WI38 (cell line): ENCODE measurements at regions not wholly inside any gene's neighbourhood (a gene's known extent, or its start where the extent isn't known, plus 50 kb on each side); places are given as distances from the start of the nearest gene placed in this dataset.
"Not testable (repeated sequence)": the region's sequence is repeated elsewhere in the genome, so short reads cannot be mapped to it uniquely, and the experiment has no call there.

Source experiments
- H3K4me3 ChIP-seq: 2 replicates; pipeline ENCODE4 v1.5.1; 2011; ENCODE audit warnings: low read depth, mild to moderate bottlenecking, control low read depth, low read length
- TF ChIP-seq, protein P1 (sequence below): IDR thresholded peaks from 2 replicates; pipeline ENCODE4 v1.5.1; 2012; ENCODE audit warnings: low read depth, mild to moderate bottlenecking, control low read depth, low read length

DNA sequence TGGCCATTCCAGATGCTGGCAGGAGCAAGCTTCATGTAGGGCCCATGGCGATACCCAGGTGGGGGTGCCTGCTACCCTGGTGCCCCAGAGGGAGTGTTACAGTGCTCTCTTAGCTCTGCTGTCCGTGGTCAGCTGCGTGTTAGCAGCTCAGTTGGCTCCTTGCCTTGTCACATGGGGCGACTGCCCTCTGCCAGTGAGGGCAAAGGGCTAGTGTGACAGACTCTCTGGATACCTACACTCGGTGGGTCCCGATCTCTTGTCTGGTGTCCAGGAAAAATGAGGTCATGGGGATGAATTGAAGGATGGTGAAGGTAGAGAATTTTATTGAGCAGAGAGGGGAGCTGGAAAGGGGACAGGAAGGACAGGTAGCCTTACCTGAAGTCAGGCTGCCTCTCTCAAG lies 152.2 kb downstream of the CYP26A1 start:
- TF ChIP-seq, protein P1, sequence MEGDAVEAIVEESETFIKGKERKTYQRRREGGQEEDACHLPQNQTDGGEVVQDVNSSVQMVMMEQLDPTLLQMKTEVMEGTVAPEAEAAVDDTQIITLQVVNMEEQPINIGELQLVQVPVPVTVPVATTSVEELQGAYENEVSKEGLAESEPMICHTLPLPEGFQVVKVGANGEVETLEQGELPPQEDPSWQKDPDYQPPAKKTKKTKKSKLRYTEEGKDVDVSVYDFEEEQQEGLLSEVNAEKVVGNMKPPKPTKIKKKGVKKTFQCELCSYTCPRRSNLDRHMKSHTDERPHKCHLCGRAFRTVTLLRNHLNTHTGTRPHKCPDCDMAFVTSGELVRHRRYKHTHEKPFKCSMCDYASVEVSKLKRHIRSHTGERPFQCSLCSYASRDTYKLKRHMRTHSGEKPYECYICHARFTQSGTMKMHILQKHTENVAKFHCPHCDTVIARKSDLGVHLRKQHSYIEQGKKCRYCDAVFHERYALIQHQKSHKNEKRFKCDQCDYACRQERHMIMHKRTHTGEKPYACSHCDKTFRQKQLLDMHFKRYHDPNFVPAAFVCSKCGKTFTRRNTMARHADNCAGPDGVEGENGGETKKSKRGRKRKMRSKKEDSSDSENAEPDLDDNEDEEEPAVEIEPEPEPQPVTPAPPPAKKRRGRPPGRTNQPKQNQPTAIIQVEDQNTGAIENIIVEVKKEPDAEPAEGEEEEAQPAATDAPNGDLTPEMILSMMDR = no peak
- H3K4me3 ChIP-seq = no peak overlapping the region

DNA sequence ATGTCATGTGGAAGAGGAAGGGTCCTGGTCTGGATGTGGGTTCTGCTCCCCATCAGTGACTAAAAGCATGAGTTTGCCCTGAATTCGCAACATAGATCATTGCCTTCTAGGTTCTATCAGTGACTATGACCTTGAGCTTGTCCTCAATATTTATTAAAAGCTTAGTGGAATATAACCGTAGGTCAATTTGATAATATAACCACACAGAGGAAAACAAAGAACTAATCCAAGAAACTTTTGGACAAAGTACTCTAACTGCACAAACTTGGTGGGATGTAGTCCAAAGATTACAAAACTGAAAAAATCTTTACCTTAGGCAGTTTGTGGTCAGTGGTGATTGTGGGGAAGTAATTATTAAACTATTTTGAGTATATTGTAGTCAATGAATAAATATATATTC lies 152.9 kb downstream of the CYP26A1 start:
- H3K4me3 ChIP-seq = no peak overlapping the region
- TF ChIP-seq, protein P1 = no peak

DNA sequence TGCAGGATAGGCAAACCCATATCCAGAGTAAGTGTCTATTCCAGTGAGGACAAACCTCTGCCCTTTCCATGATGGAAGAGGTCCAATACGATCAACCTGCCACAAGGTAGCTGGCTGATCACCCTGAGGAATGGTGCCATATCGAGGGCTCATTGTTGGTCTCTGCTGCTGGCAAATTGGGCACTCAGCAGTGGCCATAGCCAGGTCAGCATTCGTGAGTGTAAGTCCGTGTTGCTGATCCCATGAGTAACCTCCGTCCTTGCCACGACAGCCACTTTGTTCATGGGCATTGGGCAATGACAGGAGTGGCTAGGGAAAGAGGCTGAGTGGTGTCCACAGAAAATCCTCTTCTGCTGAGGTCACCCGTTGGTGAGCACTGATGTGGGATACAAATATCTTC lies 156.9 kb downstream of the CYP26A1 start:
- not testable (repeated sequence) for H3K4me3 ChIP-seq

DNA sequence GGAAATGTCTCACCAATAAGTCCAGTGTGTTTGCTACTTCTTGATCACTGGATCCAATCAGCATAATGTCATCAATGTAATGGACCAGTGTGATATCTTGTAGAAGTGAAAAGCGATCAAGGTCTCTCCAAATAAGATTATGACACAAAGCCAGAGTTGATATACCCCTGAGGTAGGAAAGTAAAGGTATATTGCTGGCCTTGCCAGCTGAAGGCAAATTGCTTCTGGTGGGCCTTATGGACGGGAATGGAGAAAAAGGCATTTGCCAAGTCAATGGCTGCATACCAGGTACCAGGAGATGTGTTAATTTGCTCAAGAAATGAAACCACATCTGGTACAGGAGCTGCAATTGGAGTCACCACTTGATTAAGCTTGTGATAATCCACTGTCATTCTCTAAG lies 158.5 kb downstream of the CYP26A1 start:
- not testable (repeated sequence) for H3K4me3 ChIP-seq

DNA sequence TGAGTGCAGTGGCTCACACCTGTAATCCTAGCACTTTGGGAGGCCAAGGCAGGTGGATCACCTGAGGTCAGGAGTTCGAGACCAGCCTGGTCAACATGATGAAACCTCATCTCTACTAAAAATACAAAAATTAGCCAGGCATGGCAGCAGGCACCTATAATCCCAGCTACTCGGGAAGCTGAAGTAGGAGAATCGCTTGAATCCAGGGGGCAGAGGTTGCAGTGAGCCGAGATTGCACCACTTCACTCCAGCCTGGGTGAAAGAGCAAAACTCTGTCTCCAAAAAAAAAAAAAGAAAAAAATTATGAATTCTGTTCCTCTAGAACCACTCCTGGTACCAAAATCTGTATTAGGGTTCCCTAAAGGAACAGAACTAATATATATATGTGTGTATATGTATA lies 161.2 kb downstream of the CYP26A1 start:
- H3K4me3 ChIP-seq = not testable (repeated sequence)

DNA sequence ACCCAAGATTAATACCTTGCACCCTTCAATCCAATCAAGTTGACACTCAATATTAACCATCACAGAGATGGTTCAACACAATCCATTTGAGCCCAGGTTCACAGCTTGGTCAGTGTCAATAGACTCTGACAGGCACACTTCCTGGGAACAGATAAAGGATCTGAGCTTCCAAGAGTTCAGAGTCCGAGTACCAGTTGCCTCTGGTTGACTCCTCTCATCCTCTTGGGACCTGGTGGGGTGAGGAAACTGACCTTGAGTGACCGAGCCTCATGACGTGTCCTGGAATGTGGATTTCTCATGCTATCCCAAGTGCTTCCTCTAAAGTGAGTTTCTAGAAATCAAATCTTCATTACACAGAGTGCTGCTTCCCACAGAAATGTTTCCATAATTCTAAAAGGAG lies 162.0 kb downstream of the CYP26A1 start:
- TF ChIP-seq, protein P1 = no peak
- H3K4me3 ChIP-seq = no peak overlapping the region

DNA sequence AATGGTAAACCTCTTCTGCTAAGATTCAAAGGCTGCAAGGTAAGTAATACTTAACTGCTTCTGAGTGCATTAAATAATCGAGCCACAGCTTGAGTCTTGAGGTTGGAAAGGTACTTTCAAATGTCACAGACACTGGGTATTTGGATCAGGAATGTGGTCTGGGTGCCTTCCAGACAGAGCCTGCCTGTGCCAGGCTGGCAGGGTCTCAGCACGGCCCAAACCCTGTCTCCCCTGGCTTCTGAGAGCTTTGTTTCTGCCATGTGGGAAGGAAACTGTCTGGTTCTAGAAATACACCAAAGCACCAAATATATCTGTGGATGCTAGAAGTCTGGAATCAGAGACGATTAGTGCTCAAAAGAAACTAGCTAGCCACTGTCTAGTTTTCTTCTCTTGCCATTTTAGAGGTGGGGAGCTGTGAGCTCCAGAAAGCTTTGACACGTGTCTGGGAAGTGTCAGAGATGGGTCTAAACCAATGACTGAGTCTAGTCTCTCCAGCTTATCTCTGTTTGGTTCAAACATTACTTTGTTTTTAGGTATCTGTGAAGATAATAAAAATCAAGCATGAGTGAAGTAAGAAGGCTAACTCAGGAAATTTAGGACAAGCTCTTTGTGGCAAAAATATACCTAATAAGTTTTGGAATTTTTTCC lies 162.8 kb downstream of the CYP26A1 start:
- TF ChIP-seq, protein P1 = no peak
- H3K4me3 ChIP-seq = no peak overlapping the region

DNA sequence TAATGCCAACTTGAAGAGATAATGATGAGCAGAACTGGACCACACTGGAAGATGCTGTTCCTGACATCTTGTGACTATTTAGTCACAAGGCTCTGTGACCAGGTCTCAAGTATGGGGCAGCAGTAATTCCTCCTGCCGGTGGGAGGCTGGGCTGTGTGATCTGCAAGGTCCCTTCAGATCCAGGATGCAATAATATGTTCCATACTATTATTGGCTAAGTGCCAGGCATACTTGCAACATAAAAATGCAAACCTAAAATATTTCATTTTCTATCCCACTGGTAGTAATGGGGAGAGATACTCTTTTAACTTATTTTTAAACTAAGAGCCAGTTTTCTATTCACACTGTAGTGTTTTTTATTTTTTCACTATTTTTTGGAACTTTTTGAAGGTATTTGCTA lies 171.5 kb downstream of the CYP26A1 start:
- TF ChIP-seq, protein P1 = no peak

DNA sequence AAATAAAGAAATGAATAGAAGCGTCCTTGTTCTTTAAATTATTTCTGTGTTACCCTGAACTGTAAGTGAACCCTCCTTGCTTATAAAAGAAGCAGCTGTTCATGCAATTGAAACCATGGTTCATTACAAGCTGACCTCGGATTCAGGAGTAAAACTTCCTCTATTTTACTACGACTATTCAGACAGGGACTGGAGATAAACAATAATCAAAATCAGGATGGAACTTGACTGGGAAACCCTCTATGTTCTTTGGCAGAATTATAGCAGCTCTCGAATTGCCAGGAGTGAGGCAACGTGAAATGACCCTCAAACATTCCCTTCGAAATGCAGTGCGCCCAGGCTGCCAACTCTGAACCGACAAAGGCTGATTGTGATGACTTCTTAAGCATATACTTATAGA lies 172.1 kb downstream of the CYP26A1 start:
- TF ChIP-seq, protein P1 = no peak
- no peak overlapping the region for H3K4me3 ChIP-seq

More for the DNA sequence above, 171.5 kb downstream of the CYP26A1 start:
- H3K4me3 ChIP-seq = no peak overlapping the region
